ENCODE measurements at regions not wholly inside any gene's neighbourhood (a gene's known extent, or its start where the extent isn't known, plus 50 kb on each side); places are given as distances from the start of the nearest gene placed in this dataset.
A peak's percentile ranks its signal among the peaks of the same experiment; 100 is the strongest.
"Not testable (repeated sequence)": the region's sequence is repeated elsewhere in the genome, so short reads cannot be mapped to it uniquely, and the experiment has no call there.

DNA sequence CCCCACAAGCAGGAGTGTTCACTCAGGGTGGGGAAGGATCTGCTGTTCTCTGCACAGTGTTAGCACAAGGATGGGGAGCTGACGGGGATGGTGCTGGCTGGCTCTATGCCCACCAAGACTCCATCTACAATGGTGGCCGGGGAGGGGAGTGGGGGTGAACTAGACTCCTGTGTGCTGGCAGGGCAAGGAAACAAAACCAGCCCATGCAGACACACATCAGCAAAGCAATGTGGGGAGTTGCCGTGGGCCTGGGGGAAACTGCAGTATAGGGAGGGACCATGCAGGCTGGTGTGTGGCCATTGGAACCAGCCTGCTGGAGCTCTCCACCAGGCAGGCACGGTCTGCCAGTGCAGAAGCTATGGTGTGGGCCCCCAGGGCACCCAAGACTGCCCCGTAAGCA is 195.1 kb downstream of the PWWP3B start:
- DNase-seq: no peak

DNA sequence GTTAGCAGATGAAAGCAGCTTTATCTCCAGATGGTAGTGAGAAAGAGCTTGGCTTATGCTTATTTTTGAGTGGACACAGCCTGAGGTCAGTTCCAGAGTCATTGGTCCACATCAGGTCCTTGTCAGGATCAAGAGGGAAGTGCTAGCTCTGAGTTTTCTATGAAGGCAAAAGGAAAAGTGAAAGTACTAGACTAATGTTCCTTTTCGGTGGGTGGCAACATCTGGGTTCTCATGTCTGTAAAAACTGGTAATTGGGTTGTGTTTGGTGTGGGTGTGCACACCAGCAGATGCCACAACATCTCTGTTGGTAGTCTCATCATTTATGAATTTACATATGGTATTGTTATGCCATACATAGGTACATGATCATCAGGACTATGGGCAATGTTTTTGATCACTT is 210.5 kb downstream of the PWWP3B start:
- DNase-seq: no peak

- DNase-seq: no peak
These were observed 220.4 kb upstream of the RADX start for GRCh38 chrX:106391284-106391911.

- DNase-seq: no peak
These were observed 219.4 kb upstream of the RADX start for GRCh38 chrX:106392346-106392745.

DNA sequence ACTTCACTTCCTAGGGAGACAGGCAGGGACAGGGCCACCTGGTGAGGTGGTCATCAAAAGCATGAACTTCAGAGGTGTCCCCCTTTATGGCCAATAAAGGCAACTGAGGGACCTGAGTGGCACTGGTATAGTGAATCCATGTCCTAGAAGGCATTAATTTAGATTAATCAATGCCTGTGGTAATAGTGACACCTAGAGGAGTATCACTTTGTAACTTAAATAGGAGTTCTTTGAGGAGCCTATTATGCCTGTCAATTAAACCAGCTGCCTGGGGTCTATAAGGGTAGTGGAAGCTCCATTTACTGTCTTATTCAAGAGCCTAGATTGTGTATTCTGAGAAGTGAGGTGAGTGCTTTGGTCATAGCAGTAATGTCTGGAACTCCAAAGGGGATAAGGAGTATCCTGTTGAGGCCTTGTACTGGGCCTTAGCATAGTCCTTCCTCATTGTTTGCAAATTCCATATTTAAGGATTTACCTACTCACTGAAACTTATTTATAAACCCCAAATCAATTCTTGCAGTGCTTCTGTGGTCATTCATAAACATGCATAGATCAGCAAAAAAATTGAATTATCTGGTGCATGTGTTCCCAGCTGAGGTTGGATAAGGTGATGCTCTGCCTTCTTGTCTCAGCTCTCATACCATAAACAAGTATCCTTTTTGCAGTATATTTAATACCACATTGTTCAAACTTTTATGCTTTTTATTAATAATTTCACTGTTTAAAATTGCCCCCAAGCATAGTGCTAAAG is 213.8 kb upstream of the RADX start:
- DNase-seq: peak; percentile 4

- no peak for DNase-seq
These were observed 209.7 kb upstream of the RADX start for GRCh38 chrX:106401965-106402559.

DNA sequence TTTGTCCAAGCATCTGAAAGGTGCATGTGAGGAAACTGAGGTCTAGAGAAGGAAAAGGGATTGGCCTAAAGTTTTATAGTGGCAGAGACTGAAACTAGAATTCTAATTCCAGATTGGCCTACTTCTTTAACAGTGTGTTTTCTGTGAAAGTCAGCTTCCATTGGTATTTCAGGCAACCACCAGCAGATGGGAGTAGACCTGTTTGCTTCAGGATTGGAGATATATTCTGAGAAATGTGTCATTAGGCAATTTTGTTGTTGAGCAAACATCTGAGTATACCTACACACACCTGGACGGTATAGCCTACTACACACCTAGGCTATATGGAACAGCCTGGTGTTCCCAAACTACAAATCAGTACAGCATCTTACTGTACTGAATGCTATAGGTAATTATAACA is 207.3 kb upstream of the RADX start:
- DNase-seq: no peak

GRCh38 chrX:106415276-106415895 is 196.4 kb upstream of the RADX start:
- peak; percentile 46 for DNase-seq

GRCh38 chrX:106436691-106437090 is 175.1 kb upstream of the RADX start:
- DNase-seq: no peak

DNA sequence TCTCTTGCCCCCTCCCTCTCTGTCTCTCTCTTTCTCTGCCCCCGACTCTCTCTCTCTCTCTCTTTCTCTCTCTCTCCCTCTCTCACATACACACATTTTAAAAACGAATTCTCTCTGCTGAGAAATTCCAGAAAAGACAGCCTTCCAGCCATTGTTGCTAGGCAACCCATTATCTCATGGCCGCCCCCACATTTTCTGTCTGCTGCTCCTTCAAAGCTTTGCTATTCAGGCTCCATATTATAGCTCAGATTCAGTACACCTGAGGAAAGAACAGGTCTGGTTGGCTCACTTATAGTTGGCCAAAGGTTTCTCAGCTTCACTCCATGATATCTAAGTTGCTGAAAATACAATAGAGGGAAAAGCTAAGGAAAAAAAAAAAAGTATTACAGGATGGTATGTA is 174.4 kb upstream of the RADX start:
- DNase-seq: no peak

- DNase-seq: no peak
These were observed 161.4 kb upstream of the RADX start for GRCh38 chrX:106450405-106450804.

DNA sequence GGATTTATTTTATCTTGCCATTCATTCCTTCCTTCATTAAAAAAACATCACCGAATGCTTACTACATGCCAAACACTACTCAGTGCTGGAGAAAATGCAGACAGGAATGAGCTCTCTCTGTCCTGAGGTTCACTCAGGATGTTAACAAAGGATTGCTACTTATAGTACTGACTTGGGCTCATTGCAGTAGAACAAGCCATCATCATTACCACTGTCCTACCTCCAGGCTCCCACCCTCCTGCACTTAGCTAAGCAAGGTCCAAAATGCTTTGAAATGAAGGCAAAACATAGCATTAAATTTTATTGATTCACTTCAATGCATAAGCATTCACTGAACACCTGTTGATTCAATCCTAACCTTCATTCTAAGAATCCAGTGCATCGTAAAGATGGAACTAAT is 159.8 kb upstream of the RADX start:
- DNase-seq: no peak

GRCh38 chrX:106454991-106455390 is 156.8 kb upstream of the RADX start:
- no peak for DNase-seq

DNA sequence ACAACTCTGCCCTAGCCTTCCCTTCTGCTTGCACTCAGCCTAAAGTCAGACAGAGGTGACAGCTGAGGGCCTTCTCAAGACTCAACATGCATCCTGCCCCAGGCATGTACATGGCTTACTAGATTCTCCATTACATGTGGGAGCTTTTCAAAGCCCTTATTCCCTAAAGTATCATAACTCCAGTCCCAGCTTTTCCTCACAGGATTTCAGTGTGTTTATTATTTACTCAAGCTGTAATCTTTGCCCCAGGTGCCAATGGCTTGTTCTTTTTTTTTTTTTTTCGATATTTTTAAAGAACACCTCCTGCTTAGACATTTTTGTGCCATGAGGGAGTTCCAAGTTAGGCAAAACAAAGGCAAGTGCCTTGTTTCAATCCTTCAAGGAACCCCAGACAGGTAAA is 154.0 kb upstream of the RADX start:
- DNase-seq: no peak

GRCh38 chrX:106467422-106467821 is 144.4 kb upstream of the RADX start:
- DNase-seq: no peak

DNA sequence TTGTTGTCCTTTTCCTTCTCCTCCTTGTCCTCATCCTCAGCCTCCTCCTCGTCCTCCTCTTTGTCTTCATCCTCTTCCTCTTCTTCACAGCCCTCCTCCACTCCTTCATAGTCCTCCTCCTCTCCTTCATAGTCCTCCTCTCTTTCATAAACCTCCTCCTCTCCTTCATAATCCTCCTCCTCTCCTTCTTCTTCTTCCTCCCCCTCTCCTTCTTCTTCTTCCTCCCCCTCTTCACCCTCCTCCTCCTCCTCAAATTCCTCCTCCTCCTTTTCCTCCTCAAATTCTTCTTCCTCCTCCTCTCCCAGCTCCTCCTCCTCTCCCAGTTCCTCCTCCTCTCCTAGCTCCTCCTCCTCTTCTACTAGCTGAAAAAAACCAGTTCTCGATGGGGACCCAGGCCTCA is 143.8 kb upstream of the RADX start:
- DNase-seq: no peak

- no peak for DNase-seq
These were observed 143.3 kb upstream of the RADX start for GRCh38 chrX:106468433-106468832.

DNA sequence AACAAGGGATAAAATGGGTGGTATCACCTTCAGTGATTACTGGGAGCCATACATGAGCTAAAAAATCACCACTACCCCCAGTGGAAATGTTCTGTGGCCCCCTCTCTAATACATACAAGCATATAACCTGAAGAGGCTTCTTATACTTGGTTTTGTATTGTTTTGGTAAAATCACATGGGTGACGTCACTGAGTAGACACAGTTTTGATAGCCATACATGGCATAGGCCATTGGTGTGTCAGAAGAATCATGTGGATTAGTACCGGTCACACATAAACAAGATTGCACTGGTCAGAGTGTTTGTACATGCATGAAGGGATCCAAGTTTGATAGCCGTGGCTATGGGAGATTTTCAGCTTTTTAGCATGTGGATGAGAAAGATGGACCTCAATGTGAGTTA is 131.9 kb upstream of the RADX start:
- no peak for DNase-seq

GRCh38 chrX:106481341-106481740 is 130.4 kb upstream of the RADX start:
- peak; percentile 78 for DNase-seq

GRCh38 chrX:106484233-106484632 is 127.5 kb upstream of the RADX start:
- no peak for DNase-seq

- DNase-seq: not testable (repeated sequence)
These were observed 118.5 kb upstream of the RADX start for GRCh38 chrX:106493210-106493816.

GRCh38 chrX:106499473-106499872 is 112.3 kb upstream of the RADX start:
- DNase-seq: no peak

DNA sequence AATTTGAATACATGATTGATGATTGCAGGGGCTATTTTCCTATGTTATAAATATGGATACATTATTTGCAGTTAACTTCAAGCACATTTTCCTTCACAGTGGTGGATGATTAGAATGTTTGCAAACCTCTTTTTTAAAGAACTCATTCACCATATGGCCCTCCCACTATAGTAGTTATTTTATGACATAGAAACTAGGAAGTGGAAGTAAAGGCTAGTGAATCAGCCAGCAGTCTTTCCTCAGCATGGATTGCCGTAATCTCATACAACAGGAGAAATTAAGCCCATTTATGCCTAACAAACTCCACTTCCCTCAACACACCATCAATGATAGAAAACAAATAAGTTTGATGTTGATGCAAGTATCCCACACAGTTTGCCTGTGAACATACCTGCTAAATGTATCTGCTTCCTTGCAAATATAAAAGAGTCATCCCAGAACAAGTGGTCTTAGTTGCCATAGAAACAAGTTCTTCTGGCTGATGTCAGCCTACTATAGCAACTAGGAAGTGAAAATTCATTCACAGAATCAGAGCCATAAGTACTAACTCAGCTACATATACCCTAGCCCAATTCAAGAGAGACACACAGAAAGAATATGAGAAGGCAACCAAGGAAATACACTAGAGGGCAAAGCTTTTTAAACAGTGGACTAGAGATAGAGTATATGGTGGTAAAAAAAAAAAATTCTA is 100.9 kb upstream of the RADX start:
- DNase-seq: no peak
